GM06990 (cell line): ENCODE measurements at regions not wholly inside any gene's neighbourhood (a gene's known extent, or its start where the extent isn't known, plus 50 kb on each side); places are given as distances from the start of the nearest gene placed in this dataset.

ENCODE experiments used
- DNase-seq: peaks from one replicate; pipeline ENCODE4 v3.0.0-alpha.2; 2011; ENCODE audit not compliant: insufficient read length; ENCODE audit errors: extremely low read depth
- H3K27me3 ChIP-seq: replicated peaks from 2 replicates; pipeline ENCODE4 v1.6.0; 2011; ENCODE audit warnings: low read length; ENCODE audit not compliant: control insufficient read depth, insufficient read depth
- H3K36me3 ChIP-seq: 2 replicates; pipeline ENCODE4 v1.5.1; 2011; ENCODE audit warnings: low read length; ENCODE audit not compliant: control insufficient read depth, insufficient read depth
- H3K4me3 ChIP-seq: replicated peaks from 2 replicates; pipeline ENCODE4 v1.5.1; 2011; ENCODE audit warnings: low read depth, mild to moderate bottlenecking, control low read depth, low read length
- CTCF ChIP-seq: IDR thresholded peaks from 2 replicates; pipeline ENCODE4 v1.5.1; 2011; ENCODE audit warnings: low read length, control low read depth, mild to moderate bottlenecking, inconsistent platforms; ENCODE audit not compliant: insufficient read depth, poor library complexity, severe bottlenecking

GRCh38 chr9:129561594-129562281 lies 59.2 kb downstream of the C9orf50 start:
- no peak for TF ChIP-seq CTCF
- Histone ChIP-seq H3K4me3 (no peak overlapping the region), H3K36me3 (no peaks in the 10 kb centered on the region), H3K27me3 (no peaks in the 10 kb centered on the region; the same call in none of the 2 replicates)
- no peak for DNase-seq

DNA sequence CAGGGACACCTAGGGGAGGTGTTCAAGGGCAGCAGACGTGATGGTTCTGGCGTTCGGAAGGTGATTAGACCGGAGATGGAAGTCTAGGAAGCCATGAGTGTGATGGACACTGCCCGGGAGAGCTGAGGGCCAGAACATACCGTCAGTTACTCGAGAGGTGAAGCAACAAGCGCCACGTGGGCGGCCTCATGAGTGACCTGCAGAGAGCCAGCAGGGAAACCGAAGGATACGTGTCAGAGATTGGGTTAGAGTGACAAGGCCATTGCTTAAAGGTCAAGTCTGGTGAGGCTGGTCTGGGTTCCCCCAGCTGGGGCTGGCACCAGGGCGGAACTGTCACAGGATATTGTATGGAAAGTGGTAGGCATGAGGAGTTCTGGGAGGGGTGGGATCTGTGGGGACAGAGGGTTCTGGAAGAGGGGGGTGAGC lies 60.0 kb downstream of the C9orf50 start:
- Histone ChIP-seq H3K36me3 (no peaks in the 10 kb centered on the region), H3K27me3 (no peaks in the 10 kb centered on the region; the same call in none of the 2 replicates), H3K4me3 (no peak overlapping the region)
- TF ChIP-seq CTCF, result no peak
- no peak for DNase-seq

GRCh38 chr9:129559506-129559881 lies 61.4 kb downstream of the C9orf50 start:
- H3K27me3 ChIP-seq, result no peaks in the 10 kb centered on the region; the same call in none of the 2 replicates
- no peak overlapping the region for H3K4me3 ChIP-seq
- no peak for TF ChIP-seq CTCF
- no peaks in the 10 kb centered on the region for H3K36me3 ChIP-seq
- DNase-seq, result no peak

DNA sequence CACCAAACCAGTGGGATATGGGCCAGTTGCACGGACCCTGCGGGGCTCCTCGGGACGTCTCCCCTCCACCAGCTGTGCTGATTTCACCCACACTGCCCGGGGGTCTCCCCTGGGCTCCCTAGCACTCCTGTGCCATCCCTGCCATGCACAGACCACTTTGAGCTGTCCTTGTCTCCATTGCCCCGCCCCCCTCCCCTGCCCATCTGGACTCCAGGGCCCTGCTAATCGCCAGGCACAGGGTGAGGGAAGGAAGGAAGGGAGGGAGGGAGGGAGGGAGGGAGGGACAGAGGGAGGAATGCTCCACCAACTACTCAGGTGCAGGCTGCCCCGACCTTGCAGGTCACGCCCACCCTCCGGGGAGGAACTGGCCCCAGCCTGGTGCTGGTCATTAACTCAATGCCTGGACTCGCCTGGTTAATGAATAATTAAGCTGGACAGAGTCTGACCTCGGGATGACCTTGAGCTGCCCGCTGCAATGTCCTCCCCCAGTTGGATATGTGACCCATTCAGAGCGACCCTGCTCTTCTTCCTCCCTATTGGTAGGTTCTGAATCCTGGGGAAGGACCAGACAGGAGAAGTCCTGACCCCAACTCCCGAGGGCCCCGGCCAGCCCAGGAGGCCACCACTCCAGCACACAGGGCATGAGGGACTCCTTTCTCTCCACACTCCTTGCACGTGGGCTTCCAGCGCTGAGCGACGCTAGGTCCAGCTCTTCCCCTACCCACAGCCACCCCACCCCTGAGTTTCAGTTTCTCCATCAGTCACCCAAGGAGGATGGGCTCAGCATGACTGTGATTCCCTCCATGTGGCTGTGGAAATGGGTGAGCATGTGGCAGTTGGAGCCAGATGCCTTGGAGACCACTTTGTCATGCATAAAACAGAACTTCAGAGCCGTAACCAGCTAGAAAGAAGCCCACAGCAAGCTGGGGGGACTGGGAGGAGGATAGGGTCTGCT lies 62.1 kb downstream of the C9orf50 start:
- H3K27me3 ChIP-seq, result no peaks in the 10 kb centered on the region; the same call in none of the 2 replicates
- no peak for DNase-seq
- no peak overlapping the region for H3K4me3 ChIP-seq

GRCh38 chr9:129558063-129558550 lies 62.8 kb downstream of the C9orf50 start:
- Histone ChIP-seq H3K27me3 (no peaks in the 10 kb centered on the region; the same call in none of the 2 replicates), H3K36me3 (no peaks in the 10 kb centered on the region), H3K4me3 (no peak overlapping the region)
- no peak for DNase-seq
- TF ChIP-seq CTCF, result no peak

More for the DNA sequence above, 62.1 kb downstream of the C9orf50 start:
- no peak for TF ChIP-seq CTCF
- H3K36me3 ChIP-seq, result no peaks in the 10 kb centered on the region
